Testis (tissue), 2 donors: ENCODE measurements at regions not wholly inside any gene's neighbourhood (a gene's known extent, or its start where the extent isn't known, plus 50 kb on each side); places are given as distances from the start of the nearest gene placed in this dataset.

Source experiments
- DNase-seq: peaks from one replicate; pipeline ENCODE4 v3.0.0-alpha.2; 2019
- H3K27ac ChIP-seq, 2 donors: fragments of 200-600 bp; sonication (generic); one replicate each; pipeline ENCODE4 v1.5.1; 2019
- H3K27me3 ChIP-seq: fragments of 200-600 bp; sonication (generic); one replicate; pipeline ENCODE4 v1.5.1; 2019
- H3K36me3 ChIP-seq: fragments of 200-600 bp; sonication (generic); one replicate; pipeline ENCODE4 v1.5.1; 2017; ENCODE audit warnings: low read depth; ENCODE audit errors: missing control alignments
- H3K4me1 ChIP-seq: fragments of 200-600 bp; sonication (generic); one replicate; pipeline ENCODE4 v1.5.1; 2019
- H3K4me3 ChIP-seq, 2 donors: fragments of 200-600 bp; sonication (generic); one replicate each; pipeline ENCODE4 v1.5.1; 2017 to 2019
- H3K9me3 ChIP-seq: fragments of 200-600 bp; sonication (generic); one replicate; pipeline ENCODE4 v1.5.1; 2017
- CTCF ChIP-seq, 3 experiments: fragments of 450-650 bp in 2 of 3; fragments of 200-600 bp in 1 of 3; sonication (generic) in 1 of 3; IDR thresholded peaks; one replicate each; pipeline ENCODE4 v1.5.1; 2016 to 2019; ENCODE audit warnings: antibody characterized with exemption in 3 of 3, mild to moderate bottlenecking in 2 of 3, moderate library complexity in 1 of 3
- POLR2A ChIP-seq: fragments of 450-650 bp; IDR thresholded peaks from one replicate; pipeline ENCODE4 v1.6.1; 2017; ENCODE audit warnings: antibody characterized with exemption, mild to moderate bottlenecking, moderate library complexity
- WGBS, 2 donors: methylation state at CpG; one replicate each; pipeline ENCODE4 v1.1.5; 2018; 5-methylcytosine and 5-hydroxymethylcytosine counted together
- intact Hi-C: fragments of 100-400 bp; cut with DNase I; formaldehyde crosslinking; loops from one replicate; pipeline ENCODE4 v1.15.1; 2023; ENCODE audit warnings: low total_unique reads

- Histone ChIP-seq H3K4me1 (no peaks in the 10 kb centered on the region), H3K4me3 (no peak overlapping the region), H3K27ac (no peak overlapping the region), H3K27me3 (no peaks in the 10 kb centered on the region), H3K36me3 (no peaks in the 10 kb centered on the region), H3K9me3 (no peaks in the 10 kb centered on the region)
- TF ChIP-seq CTCF (IDR thresholded peaks at IDR 0.05) (no peak), POLR2A (no peak)
- 52 to 64% methylated on average over 2 of the region's 2 CpGs for WGBS, 2 donors
- intact Hi-C loops = no loop called here
- DNase-seq = no peak
Measured at GRCh38 chrY:19012985-19013384, 239.4 kb upstream of the HSFY2 start.

GRCh38 chrY:19011605-19012090, 238.1 kb upstream of the HSFY2 start:
- Histone ChIP-seq H3K4me1 (no peaks in the 10 kb centered on the region), H3K36me3 (no peaks in the 10 kb centered on the region), H3K9me3 (no peaks in the 10 kb centered on the region), H3K27me3 (no peaks in the 10 kb centered on the region), H3K4me3 (no peak overlapping the region), H3K27ac (no peak overlapping the region)
- no peak for TF ChIP-seq CTCF (IDR thresholded peaks at IDR 0.05)
- no peak for TF ChIP-seq POLR2A
- 43 to 63% methylated on average over 2 to 3 of the region's 3 CpGs for WGBS, 2 donors
- intact Hi-C loops = no loop called here
- no peak for DNase-seq

GRCh38 chrY:19006234-19006633, 232.7 kb upstream of the HSFY2 start:
- 94 to 100% methylated on average over 2 of the region's 2 CpGs for WGBS, 2 donors
- no peak overlapping the region for H3K27ac ChIP-seq
- H3K4me1 ChIP-seq = no peaks in the 10 kb centered on the region
- no peaks in the 10 kb centered on the region for H3K27me3 ChIP-seq
- intact Hi-C loops = no loop called here
- no peaks in the 10 kb centered on the region for H3K9me3 ChIP-seq
- H3K4me3 ChIP-seq = no peak overlapping the region
- no peak for DNase-seq
- no peak for TF ChIP-seq CTCF (IDR thresholded peaks at IDR 0.05)
- TF ChIP-seq POLR2A = no peak
- H3K36me3 ChIP-seq = no peaks in the 10 kb centered on the region

DNA sequence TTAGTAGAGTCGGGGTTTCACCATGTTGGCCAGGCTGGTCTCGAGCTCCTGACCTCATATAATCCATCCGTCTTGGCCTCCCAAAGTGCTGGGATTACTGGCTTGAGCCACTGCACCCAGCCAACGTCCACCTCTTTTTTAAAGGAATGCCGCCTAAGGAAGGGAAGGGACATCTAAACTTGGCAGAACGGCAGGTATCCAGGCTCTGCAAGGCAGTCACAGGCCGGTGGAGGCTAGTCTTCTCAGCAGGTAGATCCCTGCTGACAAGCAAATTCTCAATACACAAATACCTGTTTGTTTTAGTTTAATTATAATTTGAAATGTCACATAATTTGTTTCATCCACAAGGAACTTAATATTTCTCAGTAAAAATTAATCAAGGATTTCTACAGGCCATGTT, 232.0 kb upstream of the HSFY2 start:
- Histone ChIP-seq H3K27me3 (no peaks in the 10 kb centered on the region), H3K4me3 (no peak overlapping the region), H3K9me3 (no peaks in the 10 kb centered on the region), H3K27ac (no peak overlapping the region), H3K36me3 (no peaks in the 10 kb centered on the region), H3K4me1 (no peaks in the 10 kb centered on the region)
- TF ChIP-seq POLR2A (no peak), CTCF (IDR thresholded peaks at IDR 0.05) (no peak)
- intact Hi-C loops = no loop called here
- no peak for DNase-seq
- 94 to 96% methylated on average over 3 to 7 of the region's 7 CpGs for WGBS, 2 donors

DNA sequence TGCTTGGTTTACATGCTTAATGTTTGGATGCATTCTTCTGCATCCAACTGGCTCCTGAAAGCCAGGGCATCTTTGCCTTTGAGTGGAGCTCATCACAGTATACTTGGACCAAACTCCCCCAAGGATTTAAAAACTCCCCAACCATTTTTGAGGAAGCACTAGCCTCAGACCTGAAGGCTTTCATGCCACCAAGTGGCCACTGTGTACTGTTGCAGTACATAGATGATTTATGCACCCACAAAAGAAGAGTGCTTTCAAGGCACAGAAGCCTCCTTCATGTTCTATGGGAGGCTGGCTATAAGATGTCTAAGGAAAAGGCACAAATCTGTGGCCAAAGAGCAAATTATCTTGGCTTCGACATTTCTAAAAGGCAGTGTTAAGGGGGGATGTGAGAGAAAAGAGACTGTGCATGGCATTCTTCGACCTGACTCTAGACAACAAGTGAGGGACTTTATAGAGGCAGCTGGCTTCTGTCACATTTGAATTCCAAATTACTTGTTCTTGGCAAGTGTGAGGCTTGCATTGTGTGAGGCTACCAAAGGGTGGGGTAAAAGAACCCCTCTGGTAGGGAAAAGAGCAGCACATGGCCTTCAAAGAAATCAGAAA, 224.2 kb upstream of the HSFY2 start:
- Histone ChIP-seq H3K4me3 (no peak overlapping the region), H3K36me3 (no peaks in the 10 kb centered on the region), H3K4me1 (no peaks in the 10 kb centered on the region), H3K9me3 (no peaks in the 10 kb centered on the region), H3K27me3 (no peaks in the 10 kb centered on the region), H3K27ac (no peak overlapping the region)
- WGBS, 2 donors = 83 to 94% methylated on average over 2 of the region's 2 CpGs
- TF ChIP-seq CTCF (IDR thresholded peaks at IDR 0.05) (peak in 1 of 3 experiments; percentile 9), POLR2A (no peak)
- intact Hi-C loops = no loop called here
- DNase-seq = no peak
